ENCODE measurements at regions not wholly inside any gene's neighbourhood (a gene's known extent, or its start where the extent isn't known, plus 50 kb on each side); places are given as distances from the start of the nearest gene placed in this dataset.
A peak's percentile ranks its signal among the peaks of the same experiment; 100 is the strongest.

DNA sequence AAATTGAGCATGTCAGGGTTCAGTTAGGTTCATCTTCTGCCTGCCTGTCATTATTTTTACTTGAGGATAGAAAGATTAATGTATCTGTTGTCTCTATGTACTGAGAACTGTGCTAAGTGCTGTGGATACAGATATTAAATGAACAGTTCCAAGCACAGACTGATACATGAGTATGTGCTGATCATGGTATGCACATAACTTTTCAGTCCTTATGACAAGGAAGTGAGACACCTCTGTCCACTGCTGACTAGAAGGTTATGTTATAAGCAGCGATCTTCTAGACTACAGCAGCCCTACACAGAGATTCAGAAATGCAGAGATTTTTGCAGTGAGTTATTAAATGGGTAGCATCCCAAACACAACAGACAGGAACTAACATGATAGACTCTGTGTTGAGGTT lies 335.6 kb upstream of the MTNR1B start:
- DNase-seq = no peak
- H3K9me3 ChIP-seq = no peaks in the 10 kb centered on the region
- no peak overlapping the region for H3K4me3 ChIP-seq
- no peak for TF ChIP-seq POLR2A (IDR thresholded peaks at IDR 0.05)
- TF ChIP-seq, protein P1, sequence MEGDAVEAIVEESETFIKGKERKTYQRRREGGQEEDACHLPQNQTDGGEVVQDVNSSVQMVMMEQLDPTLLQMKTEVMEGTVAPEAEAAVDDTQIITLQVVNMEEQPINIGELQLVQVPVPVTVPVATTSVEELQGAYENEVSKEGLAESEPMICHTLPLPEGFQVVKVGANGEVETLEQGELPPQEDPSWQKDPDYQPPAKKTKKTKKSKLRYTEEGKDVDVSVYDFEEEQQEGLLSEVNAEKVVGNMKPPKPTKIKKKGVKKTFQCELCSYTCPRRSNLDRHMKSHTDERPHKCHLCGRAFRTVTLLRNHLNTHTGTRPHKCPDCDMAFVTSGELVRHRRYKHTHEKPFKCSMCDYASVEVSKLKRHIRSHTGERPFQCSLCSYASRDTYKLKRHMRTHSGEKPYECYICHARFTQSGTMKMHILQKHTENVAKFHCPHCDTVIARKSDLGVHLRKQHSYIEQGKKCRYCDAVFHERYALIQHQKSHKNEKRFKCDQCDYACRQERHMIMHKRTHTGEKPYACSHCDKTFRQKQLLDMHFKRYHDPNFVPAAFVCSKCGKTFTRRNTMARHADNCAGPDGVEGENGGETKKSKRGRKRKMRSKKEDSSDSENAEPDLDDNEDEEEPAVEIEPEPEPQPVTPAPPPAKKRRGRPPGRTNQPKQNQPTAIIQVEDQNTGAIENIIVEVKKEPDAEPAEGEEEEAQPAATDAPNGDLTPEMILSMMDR (IDR thresholded peaks at IDR 0.05) = no peak
- intact Hi-C loops (cut with DNase I) = no loop called here
- H3K27ac ChIP-seq = no peak overlapping the region
- WGBS, 4 donors = 65 to 91% (median 74%) methylated on average over 1 of the region's 1 CpG
- ATAC-seq = no peak
- no peaks in the 10 kb centered on the region for H3K36me3 ChIP-seq
- H3K4me1 ChIP-seq = no peaks in the 10 kb centered on the region
- no peaks in the 10 kb centered on the region for H3K27me3 ChIP-seq

- H3K36me3 ChIP-seq = no peaks in the 10 kb centered on the region
- ATAC-seq (no peak), DNase-seq (no peak)
- H3K4me1 ChIP-seq = peaks cover 0 to under 1% (median 0%) of the 10 kb centered on the region in 12 donors
- H3K27me3 ChIP-seq = no peaks in the 10 kb centered on the region
- no peak overlapping the region for H3K4me3 ChIP-seq
- TF ChIP-seq, protein P1 (IDR thresholded peaks at IDR 0.05) = no peak
- no peak for TF ChIP-seq POLR2A (IDR thresholded peaks at IDR 0.05)
- 56 to 78% (median 71%) methylated on average over 3 of the region's 3 CpGs for WGBS, 4 donors
- intact Hi-C loops (cut with DNase I) = no loop called here
- H3K9me3 ChIP-seq = no peaks in the 10 kb centered on the region
- no peak overlapping the region for H3K27ac ChIP-seq
These were observed 332.8 kb upstream of the MTNR1B start for GRCh38 chr11:92636543-92637188.

GRCh38 chr11:92638678-92639077 lies 330.8 kb upstream of the MTNR1B start:
- ATAC-seq = no peak
- no peaks in the 10 kb centered on the region for H3K27me3 ChIP-seq
- H3K27ac ChIP-seq = no peak overlapping the region
- intact Hi-C loops (cut with DNase I) = no loop called here
- DNase-seq = no peak
- no peak overlapping the region for H3K4me3 ChIP-seq
- H3K9me3 ChIP-seq = no peaks in the 10 kb centered on the region
- H3K4me1 ChIP-seq = peaks cover 0 to 13% (median 0%) of the 10 kb centered on the region in 12 donors
- 79 to 96% (median 94%) methylated on average over 3 of the region's 3 CpGs for WGBS, 4 donors
- TF ChIP-seq POLR2A (IDR thresholded peaks at IDR 0.05) = no peak
- TF ChIP-seq, protein P1 (IDR thresholded peaks at IDR 0.05) = no peak
- no peaks in the 10 kb centered on the region for H3K36me3 ChIP-seq

- H3K4me3 ChIP-seq = no peak overlapping the region
- peak in 2 of 5 donors; percentile 6 to 20 for DNase-seq
- peaks cover 0 to 13% (median 0%) of the 10 kb centered on the region in 12 donors for H3K4me1 ChIP-seq
- no peak for TF ChIP-seq POLR2A (IDR thresholded peaks at IDR 0.05)
- TF ChIP-seq, protein P1 (IDR thresholded peaks at IDR 0.05) = peak in 1 of 12 donors; percentile 10
- H3K27me3 ChIP-seq = no peaks in the 10 kb centered on the region
- ATAC-seq = peak; percentile 57 to 80 (median 65)
- H3K9me3 ChIP-seq = no peaks in the 10 kb centered on the region
- H3K27ac ChIP-seq = peak overlapping the region in 1 of 12 donors; percentile 20
- no peaks in the 10 kb centered on the region for H3K36me3 ChIP-seq
- intact Hi-C loops (cut with DNase I) = no loop called here
These were observed 327.1 kb upstream of the MTNR1B start for GRCh38 chr11:92642177-92642931.

All from heart left ventricle (tissue), 16 donors.